ENCODE measurements at regions not wholly inside any gene's neighbourhood (a gene's known extent, or its start where the extent isn't known, plus 50 kb on each side); places are given as distances from the start of the nearest gene placed in this dataset.

GRCh38 chr4:135344492-135344891 is 1142.9 kb upstream of the PABPC4L start:
- in situ Hi-C loops (cut with MboI), result no loop called here
- Histone ChIP-seq H3K79me2 (ENCODE audit: insufficient read depth) (no peaks in the 10 kb centered on the region), H3K9ac (no peak overlapping the region), H2AFZ (no peak overlapping the region), H3K27ac (no peak overlapping the region), H3K4me3 (no peak overlapping the region), H3K9me3 (ENCODE audit: low read depth) (no peaks in the 10 kb centered on the region), H3K27me3 (replicated peaks; ENCODE audit: insufficient read depth) (no peaks in the 10 kb centered on the region), H3K9me2 (ENCODE audit: insufficient read depth) (no peaks in the 10 kb centered on the region), H3K4me2 (ENCODE audit: unreplicated experiment) (no peak overlapping the region), H3F3A (ENCODE audit: insufficient read depth) (no peaks in the 10 kb centered on the region), H3K4me1 (ENCODE audit: insufficient read depth) (no peaks in the 10 kb centered on the region), H4K20me1 (ENCODE audit: insufficient read depth) (no peaks in the 10 kb centered on the region), H3K36me3 (ENCODE audit: low read depth) (no peaks in the 10 kb centered on the region)
- 17 to 18% methylated on average over 2 of the region's 2 CpGs for WGBS, 2 experiments (ENCODE audit: low coverage in 1 of 2, low lambda C conversion rate in 2 of 2, missing lambda C conversion rate in 2 of 2)
- no peak for DNase-seq
- TF ChIP-seq EZH2 (IDR thresholded peaks at IDR 0.05; ENCODE audit: insufficient read depth, poor library complexity, severe bottlenecking) (no peak), EZH2phosphoT487 (IDR thresholded peaks at IDR 0.05; ENCODE audit: insufficient read depth, low read depth) (no peak)

DNA sequence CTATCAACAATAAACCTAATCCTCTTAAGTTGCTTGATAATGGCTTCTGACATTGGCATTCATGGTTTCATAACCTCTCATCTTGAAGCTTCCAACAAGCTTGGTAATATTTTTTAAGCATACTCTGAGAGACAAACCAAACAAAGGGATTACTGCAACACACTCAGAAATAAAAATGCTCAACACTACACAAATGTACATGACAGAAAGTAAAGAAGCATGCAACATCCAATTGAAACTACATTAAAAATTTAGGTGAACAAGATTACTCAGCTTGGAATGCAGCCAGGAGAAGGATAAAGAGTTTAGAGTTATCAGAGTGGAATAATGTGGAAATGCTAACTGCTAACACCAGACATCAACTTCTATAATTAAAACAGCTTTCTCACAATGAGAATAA is 1136.6 kb upstream of the PABPC4L start:
- Histone ChIP-seq H3K9me2 (ENCODE audit: insufficient read depth) (no peaks in the 10 kb centered on the region; the same call in 1 of the 2 replicates), H3K4me3 (no peak overlapping the region), H3K36me3 (ENCODE audit: low read depth) (no peaks in the 10 kb centered on the region), H3K79me2 (ENCODE audit: insufficient read depth) (no peaks in the 10 kb centered on the region), H3F3A (ENCODE audit: insufficient read depth) (no peaks in the 10 kb centered on the region), H3K9ac (no peak overlapping the region), H2AFZ (no peak overlapping the region), H3K27me3 (replicated peaks; ENCODE audit: insufficient read depth) (no peaks in the 10 kb centered on the region), H3K27ac (no peak overlapping the region), H3K9me3 (ENCODE audit: low read depth) (no peaks in the 10 kb centered on the region), H3K4me2 (ENCODE audit: unreplicated experiment) (no peak overlapping the region), H3K4me1 (ENCODE audit: insufficient read depth) (no peaks in the 10 kb centered on the region), H4K20me1 (ENCODE audit: insufficient read depth) (no peaks in the 10 kb centered on the region)
- in situ Hi-C loops (cut with MboI), result no loop called here
- no peak for DNase-seq
- TF ChIP-seq EZH2 (IDR thresholded peaks at IDR 0.05; ENCODE audit: insufficient read depth, poor library complexity, severe bottlenecking), result no peak
- no peak for TF ChIP-seq EZH2phosphoT487 (IDR thresholded peaks at IDR 0.05; ENCODE audit: insufficient read depth, low read depth)

DNA sequence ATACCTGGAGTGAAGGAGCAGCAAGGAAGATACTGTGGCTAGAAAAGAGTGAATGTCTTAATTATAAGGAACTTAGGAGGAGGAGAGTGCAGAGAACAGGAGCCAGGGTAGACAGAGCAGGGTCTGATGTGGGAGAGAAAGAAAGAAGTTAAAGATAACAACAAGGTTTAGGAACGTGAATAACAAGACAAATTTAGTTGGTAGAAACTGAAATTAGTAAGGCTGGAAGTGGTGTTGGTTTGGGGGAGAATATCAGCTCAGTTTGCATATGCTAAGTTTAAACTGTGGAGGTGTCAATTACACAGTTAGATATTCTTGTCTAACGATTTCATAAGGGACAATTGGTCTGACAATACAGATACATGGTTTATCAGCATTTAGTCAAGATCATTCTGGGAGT is 1123.7 kb upstream of the PABPC4L start:
- no peak for DNase-seq
- no peaks in the 10 kb centered on the region for H4K20me1 ChIP-seq (ENCODE audit: insufficient read depth)
- H3K27me3 ChIP-seq (replicated peaks; ENCODE audit: insufficient read depth), result no peaks in the 10 kb centered on the region
- H3K79me2 ChIP-seq (ENCODE audit: insufficient read depth), result no peaks in the 10 kb centered on the region
- TF ChIP-seq EZH2phosphoT487 (IDR thresholded peaks at IDR 0.05; ENCODE audit: insufficient read depth, low read depth) (no peak), EZH2 (IDR thresholded peaks at IDR 0.05; ENCODE audit: insufficient read depth, poor library complexity, severe bottlenecking) (no peak)
- no peak overlapping the region for H3K9ac ChIP-seq
- no peaks in the 10 kb centered on the region for H3K36me3 ChIP-seq (ENCODE audit: low read depth)
- H3K9me2 ChIP-seq (ENCODE audit: insufficient read depth), result no peaks in the 10 kb centered on the region
- 2% methylated on average over 2 of the region's 2 CpGs for WGBS, 2 experiments (ENCODE audit: low coverage in 1 of 2, low lambda C conversion rate in 2 of 2, missing lambda C conversion rate in 2 of 2)
- no peak overlapping the region for H2AFZ ChIP-seq
- H3K9me3 ChIP-seq (ENCODE audit: low read depth), result no peaks in the 10 kb centered on the region
- no peak overlapping the region for H3K4me2 ChIP-seq (ENCODE audit: unreplicated experiment)
- in situ Hi-C loops (cut with MboI), result no loop called here
- H3K4me3 ChIP-seq, result no peak overlapping the region
- H3F3A ChIP-seq (ENCODE audit: insufficient read depth), result no peaks in the 10 kb centered on the region
- no peaks in the 10 kb centered on the region for H3K4me1 ChIP-seq (ENCODE audit: insufficient read depth)
- H3K27ac ChIP-seq, result no peak overlapping the region

DNA sequence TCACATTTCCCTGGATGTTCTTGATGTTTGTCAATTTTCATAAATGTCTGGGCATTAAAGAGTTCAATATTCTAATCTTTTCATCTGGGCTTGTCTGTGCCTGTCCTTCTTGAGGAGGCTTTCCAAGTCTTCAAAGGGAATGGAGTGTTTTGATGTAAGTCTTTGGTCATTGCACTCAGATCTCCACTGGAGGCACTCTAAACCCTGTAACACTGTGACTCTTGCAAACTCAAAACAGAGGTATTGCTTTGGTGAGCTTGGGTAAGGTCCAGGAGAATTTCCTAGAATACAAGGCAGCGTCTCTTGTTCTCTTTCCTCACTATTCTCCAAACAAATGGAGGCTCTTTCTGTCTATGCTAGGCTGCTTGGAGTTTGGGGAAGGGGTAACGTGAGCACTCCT is 1118.1 kb upstream of the PABPC4L start:
- no peak overlapping the region for H3K9ac ChIP-seq
- H3F3A ChIP-seq (ENCODE audit: insufficient read depth), result no peaks in the 10 kb centered on the region
- no peaks in the 10 kb centered on the region for H3K9me3 ChIP-seq (ENCODE audit: low read depth)
- 16 to 18% methylated on average over 2 of the region's 2 CpGs for WGBS, 2 experiments (ENCODE audit: low coverage in 1 of 2, low lambda C conversion rate in 2 of 2, missing lambda C conversion rate in 2 of 2)
- no peak for DNase-seq
- no peaks in the 10 kb centered on the region for H3K27me3 ChIP-seq (replicated peaks; ENCODE audit: insufficient read depth)
- no peaks in the 10 kb centered on the region for H4K20me1 ChIP-seq (ENCODE audit: insufficient read depth)
- no peaks in the 10 kb centered on the region for H3K36me3 ChIP-seq (ENCODE audit: low read depth)
- H3K4me1 ChIP-seq (ENCODE audit: insufficient read depth), result no peaks in the 10 kb centered on the region
- no peaks in the 10 kb centered on the region for H3K79me2 ChIP-seq (ENCODE audit: insufficient read depth)
- H3K27ac ChIP-seq, result no peak overlapping the region
- no peak overlapping the region for H2AFZ ChIP-seq
- H3K4me2 ChIP-seq (ENCODE audit: unreplicated experiment), result no peak overlapping the region
- in situ Hi-C loops (cut with MboI), result no loop called here
- TF ChIP-seq EZH2phosphoT487 (IDR thresholded peaks at IDR 0.05; ENCODE audit: insufficient read depth, low read depth) (no peak), EZH2 (IDR thresholded peaks at IDR 0.05; ENCODE audit: insufficient read depth, poor library complexity, severe bottlenecking) (no peak)
- H3K9me2 ChIP-seq (ENCODE audit: insufficient read depth), result no peaks in the 10 kb centered on the region
- no peak overlapping the region for H3K4me3 ChIP-seq

DNA sequence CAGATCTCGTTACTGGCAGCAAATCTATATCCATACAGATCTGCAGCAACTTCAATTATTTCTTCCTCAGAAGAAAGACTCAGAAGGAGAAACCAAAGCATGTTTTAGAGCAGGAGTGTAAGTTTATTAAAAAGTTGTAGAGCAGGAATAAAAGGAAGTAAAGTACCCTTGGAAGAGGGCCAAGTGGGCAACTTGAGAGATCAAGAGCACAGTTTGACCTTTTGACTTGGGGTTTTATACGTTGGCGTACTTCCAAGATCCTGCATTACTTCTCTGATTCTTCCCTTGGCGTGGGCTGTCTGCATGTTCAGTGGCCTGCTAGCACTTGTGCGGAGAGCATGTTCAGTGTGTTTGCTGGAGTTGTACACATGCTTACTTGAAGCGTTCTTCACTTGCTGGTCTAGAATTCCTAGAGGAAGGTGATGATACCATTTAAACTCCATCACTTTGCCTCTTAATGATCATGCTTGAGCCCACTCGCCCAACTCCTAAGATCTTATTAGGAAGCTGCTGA is 1114.7 kb upstream of the PABPC4L start:
- Histone ChIP-seq H3K4me1 (ENCODE audit: insufficient read depth) (no peaks in the 10 kb centered on the region), H3K4me2 (ENCODE audit: unreplicated experiment) (no peak overlapping the region), H2AFZ (no peak overlapping the region), H3K9ac (no peak overlapping the region), H3K36me3 (ENCODE audit: low read depth) (no peaks in the 10 kb centered on the region), H3K9me3 (ENCODE audit: low read depth) (no peaks in the 10 kb centered on the region), H3K4me3 (no peak overlapping the region), H3K27me3 (replicated peaks; ENCODE audit: insufficient read depth) (no peaks in the 10 kb centered on the region), H3K27ac (no peak overlapping the region), H3K9me2 (ENCODE audit: insufficient read depth) (no peaks in the 10 kb centered on the region), H4K20me1 (ENCODE audit: insufficient read depth) (no peaks in the 10 kb centered on the region), H3F3A (ENCODE audit: insufficient read depth) (no peaks in the 10 kb centered on the region), H3K79me2 (ENCODE audit: insufficient read depth) (no peaks in the 10 kb centered on the region)
- in situ Hi-C loops (cut with MboI), result no loop called here
- no peak for DNase-seq
- WGBS, 2 experiments (ENCODE audit: low coverage in 1 of 2, low lambda C conversion rate in 2 of 2, missing lambda C conversion rate in 2 of 2), result 23 to 25% methylated on average over 7 of the region's 7 CpGs
- TF ChIP-seq EZH2phosphoT487 (IDR thresholded peaks at IDR 0.05; ENCODE audit: insufficient read depth, low read depth) (no peak), EZH2 (IDR thresholded peaks at IDR 0.05; ENCODE audit: insufficient read depth, poor library complexity, severe bottlenecking) (no peak)

Data from GM23248 (cell line).